Colonic mucosa (tissue), 4 donors: ENCODE measurements at regions not wholly inside any gene's neighbourhood (a gene's known extent, or its start where the extent isn't known, plus 50 kb on each side); places are given as distances from the start of the nearest gene placed in this dataset.

ENCODE experiments used
- DNase-seq: peaks from one replicate; pipeline ENCODE4 v3.0.0-alpha.2; 2020
- H3K27ac ChIP-seq: fragments of 200-600 bp; one replicate; pipeline ENCODE4 v1.8.0; 2021
- H3K27me3 ChIP-seq: fragments of 200-600 bp; one replicate; pipeline ENCODE4 v1.8.0; 2021
- H3K36me3 ChIP-seq: fragments of 200-600 bp; one replicate; pipeline ENCODE4 v1.8.0; 2021
- H3K4me1 ChIP-seq: fragments of 200-600 bp; one replicate; pipeline ENCODE4 v1.8.0; 2021; ENCODE audit warnings: mild to moderate bottlenecking
- H3K4me3 ChIP-seq: fragments of 200-600 bp; one replicate; pipeline ENCODE4 v1.8.0; 2021
- H3K9ac ChIP-seq, 2 donors: one replicate each; pipeline ENCODE4 v1.7.0; 2013; ENCODE audit warnings: control low read depth in 2 of 2, low read depth in 2 of 2, low read length in 2 of 2
- H3K9me3 ChIP-seq: fragments of 200-600 bp; one replicate; pipeline ENCODE4 v1.8.0; 2021
- CTCF ChIP-seq: fragments of 200-600 bp; IDR thresholded peaks from one replicate; pipeline ENCODE4 v1.8.0; 2022; ENCODE audit warnings: antibody characterized with exemption, mild to moderate bottlenecking
- intact Hi-C: fragments of 100-400 bp; cut with DNase I; formaldehyde crosslinking; loops from one replicate; pipeline ENCODE4 v1.14.1; 2022
- donor health status: healthy.
- donor health status: DM: no; HTN: no; CAD: no.
- donor health status: DM: no; HTN: no; CAD: no.

GRCh38 chr15:95713324-95713723 lies 617.2 kb upstream of the NR2F2 start:
- Histone ChIP-seq H3K36me3 (no peaks in the 10 kb centered on the region), H3K27ac (no peak overlapping the region), H3K4me3 (no peak overlapping the region), H3K4me1 (no peaks in the 10 kb centered on the region), H3K27me3 (no peaks in the 10 kb centered on the region), H3K9me3 (no peaks in the 10 kb centered on the region), H3K9ac (no peak overlapping the region)
- no peak for DNase-seq
- intact Hi-C loops: no loop called here
- TF ChIP-seq CTCF: no peak

DNA sequence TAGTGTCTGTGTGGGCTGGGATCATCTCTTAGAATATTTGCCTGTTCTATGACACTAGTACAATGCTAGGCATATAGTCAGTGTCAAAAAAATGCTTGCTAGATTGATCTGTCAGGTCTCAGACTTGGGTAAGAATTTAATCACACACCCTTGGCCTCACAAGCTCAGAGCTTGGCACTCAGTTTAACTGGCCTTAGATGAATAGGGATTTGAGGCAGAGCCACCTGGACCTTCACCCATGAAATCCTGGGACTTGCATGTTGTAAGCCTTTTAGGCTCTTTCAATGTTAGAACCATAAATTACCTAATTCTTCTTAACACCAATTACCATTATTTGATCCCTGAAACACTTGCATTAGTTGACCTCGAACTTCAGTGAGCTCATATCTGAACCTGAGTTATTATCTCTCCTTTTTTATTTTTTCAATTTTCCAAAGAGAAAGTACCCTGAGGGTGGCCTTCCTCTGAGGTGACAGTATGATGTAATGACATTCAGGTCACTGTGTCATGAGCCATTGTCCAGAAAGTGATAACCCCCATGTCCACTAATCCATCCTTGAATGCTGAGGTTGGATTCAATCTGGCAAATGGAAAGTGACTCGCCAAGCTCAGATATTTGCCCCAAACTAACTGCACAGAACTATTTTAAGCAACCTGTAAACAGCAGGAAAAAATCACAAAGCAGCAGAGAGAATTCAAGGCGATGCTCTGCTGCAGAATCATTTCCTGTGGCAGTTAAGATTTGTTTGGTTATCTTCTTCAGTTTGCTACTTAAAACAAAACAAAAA lies 615.2 kb upstream of the NR2F2 start:
- H3K27me3 ChIP-seq: no peaks in the 10 kb centered on the region
- no peak for TF ChIP-seq CTCF
- no peak overlapping the region for H3K4me3 ChIP-seq
- intact Hi-C loops: no loop called here
- no peaks in the 10 kb centered on the region for H3K4me1 ChIP-seq
- H3K36me3 ChIP-seq: no peaks in the 10 kb centered on the region
- H3K9ac ChIP-seq: no peak overlapping the region
- no peaks in the 10 kb centered on the region for H3K9me3 ChIP-seq
- H3K27ac ChIP-seq: no peak overlapping the region
- no peak for DNase-seq

DNA sequence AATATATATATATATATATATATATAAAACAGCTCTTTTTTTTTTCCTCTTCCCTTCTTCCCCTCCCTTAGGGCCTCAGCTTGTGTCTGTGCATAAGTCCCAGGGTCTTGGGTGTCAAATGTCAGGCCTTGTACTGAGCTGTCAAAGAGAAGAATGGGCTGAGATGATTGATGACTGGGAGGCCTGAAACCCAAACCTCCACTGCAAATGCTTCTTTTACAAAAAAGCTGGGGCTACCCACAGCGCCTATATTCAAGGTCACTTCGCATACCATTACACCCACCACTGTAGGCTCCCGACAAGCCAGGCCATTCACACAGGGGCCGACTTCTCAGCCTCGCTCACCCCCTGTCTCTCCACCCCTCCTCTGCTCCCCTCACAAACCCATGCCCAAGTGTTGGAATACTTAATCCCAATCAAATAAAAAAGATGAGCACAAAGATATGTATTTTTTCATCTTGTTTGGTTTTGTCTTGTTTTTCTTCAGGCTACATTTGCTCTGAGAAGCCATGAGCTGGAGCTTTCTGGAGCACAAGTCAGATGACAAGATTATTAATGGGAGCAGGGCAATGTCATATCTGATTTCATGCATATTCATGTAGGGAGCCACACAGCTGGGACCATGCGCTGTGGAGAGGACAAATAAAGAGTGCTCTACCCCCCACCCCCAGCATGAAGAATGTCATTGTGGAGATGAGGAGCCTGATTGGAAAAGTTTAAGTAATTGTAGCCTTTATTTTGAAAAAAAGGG lies 614.4 kb upstream of the NR2F2 start:
- H3K4me1 ChIP-seq: no peaks in the 10 kb centered on the region
- H3K27me3 ChIP-seq: no peaks in the 10 kb centered on the region
- H3K9me3 ChIP-seq: no peaks in the 10 kb centered on the region
- no peak for TF ChIP-seq CTCF
- DNase-seq: no peak
- no peak overlapping the region for H3K9ac ChIP-seq
- H3K4me3 ChIP-seq: no peak overlapping the region
- H3K27ac ChIP-seq: no peak overlapping the region
- intact Hi-C loops: no loop called here
- H3K36me3 ChIP-seq: no peaks in the 10 kb centered on the region

GRCh38 chr15:95716708-95717107 lies 613.8 kb upstream of the NR2F2 start:
- Histone ChIP-seq H3K9me3 (no peaks in the 10 kb centered on the region), H3K4me1 (no peaks in the 10 kb centered on the region), H3K27ac (no peak overlapping the region), H3K4me3 (no peak overlapping the region), H3K36me3 (no peaks in the 10 kb centered on the region), H3K27me3 (no peaks in the 10 kb centered on the region), H3K9ac (no peak overlapping the region)
- no peak for DNase-seq
- intact Hi-C loops: no loop called here
- TF ChIP-seq CTCF: no peak

DNA sequence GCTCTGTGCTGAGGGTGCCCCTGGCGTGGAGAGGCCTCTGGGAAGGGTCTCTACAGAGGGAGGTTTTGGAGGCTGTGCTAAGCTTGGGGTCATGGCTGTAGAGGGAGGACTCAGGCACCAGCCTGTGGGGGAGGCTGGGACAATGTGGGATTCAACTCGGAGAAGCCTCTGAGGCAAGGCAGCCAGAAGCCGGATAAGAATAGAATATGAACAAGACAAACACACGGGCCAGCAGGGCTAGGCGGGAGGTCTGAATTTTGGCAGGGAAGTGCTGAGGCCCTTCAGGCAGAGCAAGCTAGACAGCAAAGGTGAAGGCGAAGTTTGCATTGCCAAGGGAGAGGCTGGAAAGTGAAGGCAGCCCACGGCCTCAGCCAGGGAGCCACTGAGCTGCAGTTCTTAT lies 612.1 kb upstream of the NR2F2 start:
- H3K9me3 ChIP-seq: no peaks in the 10 kb centered on the region
- no peak for TF ChIP-seq CTCF
- no peaks in the 10 kb centered on the region for H3K36me3 ChIP-seq
- DNase-seq: peak; percentile 18
- no peak overlapping the region for H3K9ac ChIP-seq
- H3K4me3 ChIP-seq: no peak overlapping the region
- H3K27me3 ChIP-seq: no peaks in the 10 kb centered on the region
- intact Hi-C loops: no loop called here
- H3K27ac ChIP-seq: no peak overlapping the region
- no peaks in the 10 kb centered on the region for H3K4me1 ChIP-seq
